ENCODE measurements at regions not wholly inside any gene's neighbourhood (a gene's known extent, or its start where the extent isn't known, plus 50 kb on each side); places are given as distances from the start of the nearest gene placed in this dataset.

DNA sequence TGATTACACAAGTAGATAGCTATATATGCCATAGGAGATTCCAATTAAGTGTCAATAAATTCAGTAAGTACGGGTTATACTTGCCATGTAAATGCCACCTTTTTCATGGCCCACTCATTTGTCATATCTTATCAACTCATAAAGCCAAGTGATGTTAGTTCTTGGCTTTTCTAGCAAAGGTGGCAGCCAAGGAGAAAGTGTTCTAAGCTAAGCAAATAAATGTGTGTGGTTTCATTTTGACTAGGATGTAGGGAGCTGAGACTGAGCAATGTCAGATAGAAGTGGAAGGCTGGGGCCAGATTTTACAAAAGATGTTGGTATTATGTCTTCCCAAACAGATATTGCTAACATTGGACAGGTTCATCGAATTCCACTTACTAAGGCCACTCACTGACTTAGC lies 952.0 kb downstream of the SLC4A3 start:
- TF ChIP-seq, protein P1, sequence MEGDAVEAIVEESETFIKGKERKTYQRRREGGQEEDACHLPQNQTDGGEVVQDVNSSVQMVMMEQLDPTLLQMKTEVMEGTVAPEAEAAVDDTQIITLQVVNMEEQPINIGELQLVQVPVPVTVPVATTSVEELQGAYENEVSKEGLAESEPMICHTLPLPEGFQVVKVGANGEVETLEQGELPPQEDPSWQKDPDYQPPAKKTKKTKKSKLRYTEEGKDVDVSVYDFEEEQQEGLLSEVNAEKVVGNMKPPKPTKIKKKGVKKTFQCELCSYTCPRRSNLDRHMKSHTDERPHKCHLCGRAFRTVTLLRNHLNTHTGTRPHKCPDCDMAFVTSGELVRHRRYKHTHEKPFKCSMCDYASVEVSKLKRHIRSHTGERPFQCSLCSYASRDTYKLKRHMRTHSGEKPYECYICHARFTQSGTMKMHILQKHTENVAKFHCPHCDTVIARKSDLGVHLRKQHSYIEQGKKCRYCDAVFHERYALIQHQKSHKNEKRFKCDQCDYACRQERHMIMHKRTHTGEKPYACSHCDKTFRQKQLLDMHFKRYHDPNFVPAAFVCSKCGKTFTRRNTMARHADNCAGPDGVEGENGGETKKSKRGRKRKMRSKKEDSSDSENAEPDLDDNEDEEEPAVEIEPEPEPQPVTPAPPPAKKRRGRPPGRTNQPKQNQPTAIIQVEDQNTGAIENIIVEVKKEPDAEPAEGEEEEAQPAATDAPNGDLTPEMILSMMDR (IDR thresholded peaks at IDR 0.05; ENCODE audit: insufficient read depth, low read depth, low read length): no peak
- TF ChIP-seq EZH2 (IDR thresholded peaks at IDR 0.05; ENCODE audit: insufficient read depth, low read length): no peak
